IMR-90 (cell line): ENCODE measurements at regions not wholly inside any gene's neighbourhood (a gene's known extent, or its start where the extent isn't known, plus 50 kb on each side); places are given as distances from the start of the nearest gene placed in this dataset.

Experiments
- ATAC-seq: fragments of 200-7000 bp; cut with Tn5 transposase; 2 replicates; pipeline ENCODE4 v1.9.1; 2020; ENCODE audit warnings: low read depth, mild to moderate bottlenecking, moderate library complexity
- BruUV-seq: library from RNA; stranded (reverse); fragments of 400-500 nt; replicated peaks from 2 replicates; lab custom pipeline; 2021; lab: Mats Ljungman, UMichigan
- CTCF ChIA-PET: fragments of 300-600 bp; formaldehyde crosslinking; extraction: SDS; loops from one replicate; lab custom pipeline; 2021; ENCODE audit warnings: antibody characterized with exemption; lab: Yijun Ruan, JAX
- POLR2A ChIA-PET: fragments of 300-600 bp; sonication (Branson Sonifier 250); formaldehyde crosslinking; loops from one replicate; lab custom pipeline; 2022; ENCODE audit warnings: antibody characterized with exemption; ENCODE audit not compliant: unreplicated experiment; lab: Charles Lee
- DNase-seq: peaks from one replicate; pipeline ENCODE4 v3.0.0; 2013
- H2AFZ ChIP-seq: replicated peaks from 2 replicates; pipeline ENCODE3; 2013; ENCODE audit warnings: low read length, mild to moderate bottlenecking; ENCODE audit not compliant: poor library complexity
- H2AK5ac ChIP-seq: 2 replicates; pipeline ENCODE4 v1.6.1; 2013; ENCODE audit warnings: low read depth, low read length, inconsistent platforms
- H2AK9ac ChIP-seq: replicated peaks from 2 replicates; pipeline ENCODE3; 2013; ENCODE audit warnings: mild to moderate bottlenecking, low read depth, low read length, moderate library complexity; ENCODE audit not compliant: poor library complexity
- H2BK120ac ChIP-seq: 2 replicates; pipeline ENCODE4 v1.6.1; 2013; ENCODE audit warnings: low read depth, low read length, inconsistent platforms
- H2BK15ac ChIP-seq: 3 replicates; pipeline ENCODE4 v1.6.1; 2013; ENCODE audit warnings: low read depth, low read length, inconsistent platforms
- H2BK20ac ChIP-seq: 2 replicates; pipeline ENCODE4 v1.6.1; 2013; ENCODE audit warnings: low read depth, mild to moderate bottlenecking, inconsistent platforms, low read length, moderate library complexity
- H2BK5ac ChIP-seq: 2 replicates; pipeline ENCODE4 v1.6.1; 2013; ENCODE audit warnings: mild to moderate bottlenecking, low read depth, low read length, inconsistent platforms; ENCODE audit not compliant: poor library complexity, severe bottlenecking
- H3K14ac ChIP-seq: replicated peaks from 2 replicates; pipeline ENCODE4 v1.6.1; 2013; ENCODE audit warnings: low read depth, low read length, inconsistent platforms
- H3K18ac ChIP-seq: 2 replicates; pipeline ENCODE4 v1.6.1; 2013; ENCODE audit warnings: low read depth, low read length, control low read depth
- H3K23ac ChIP-seq: 2 replicates; pipeline ENCODE4 v1.6.1; 2013; ENCODE audit warnings: low read depth, low read length, inconsistent platforms
- H3K27ac ChIP-seq: 2 replicates; pipeline ENCODE4 v1.5.1; 2013; ENCODE audit warnings: mild to moderate bottlenecking, control low read depth, low read length; ENCODE audit not compliant: insufficient read depth
- H3K27me3 ChIP-seq: 2 replicates; pipeline ENCODE4 v1.6.1; 2013; ENCODE audit warnings: low read length; ENCODE audit not compliant: control insufficient read depth, insufficient read depth
- H3K36me3 ChIP-seq: 2 replicates; pipeline ENCODE4 v1.6.1; 2013; ENCODE audit warnings: low read length, mixed read lengths; ENCODE audit not compliant: control insufficient read depth, insufficient read depth
- H3K4ac ChIP-seq: 2 replicates; pipeline ENCODE4 v1.6.1; 2013; ENCODE audit warnings: low read depth, low read length, inconsistent platforms
- H3K4me1 ChIP-seq: 2 replicates; pipeline ENCODE4 v1.6.1; 2013; ENCODE audit warnings: low read length, mixed read lengths; ENCODE audit not compliant: control insufficient read depth, insufficient read depth
- H3K4me2 ChIP-seq: 2 replicates; pipeline ENCODE4 v1.6.1; 2013; ENCODE audit warnings: low read depth, mild to moderate bottlenecking, control low read depth, low read length, moderate library complexity
- H3K4me3 ChIP-seq: 2 replicates; pipeline ENCODE4 v1.5.1; 2013; ENCODE audit warnings: low read depth, mild to moderate bottlenecking, control low read depth, low read length, moderate library complexity; ENCODE audit not compliant: insufficient read depth
- H3K56ac ChIP-seq: 2 replicates; pipeline ENCODE4 v1.6.1; 2013; ENCODE audit warnings: low read length, inconsistent platforms; ENCODE audit not compliant: insufficient read depth; ENCODE audit errors: extremely low read depth
- H3K79me1 ChIP-seq, 2 experiments: 2 replicates each; pipeline ENCODE4 v1.6.1; 2013; ENCODE audit warnings: low read length in 2 of 2, inconsistent platforms in 1 of 2, low read depth in 1 of 2
- H3K9ac ChIP-seq: 2 replicates; pipeline ENCODE4 v1.6.1; 2013; ENCODE audit warnings: low read depth, low read length, control low read depth
- H3K9me1 ChIP-seq: 2 replicates; pipeline ENCODE4 v1.6.1; 2013; ENCODE audit warnings: low read length, inconsistent platforms; ENCODE audit not compliant: insufficient read depth
- H3K9me3 ChIP-seq: 2 replicates; pipeline ENCODE4 v1.6.1; 2013; ENCODE audit warnings: low read length; ENCODE audit not compliant: control insufficient read depth, insufficient read depth
- H4K20me1 ChIP-seq: 2 replicates; pipeline ENCODE4 v1.6.1; 2013; ENCODE audit warnings: low read length, inconsistent platforms; ENCODE audit not compliant: insufficient read depth
- H4K5ac ChIP-seq: 2 replicates; pipeline ENCODE4 v1.6.1; 2013; ENCODE audit warnings: mild to moderate bottlenecking, low read depth, low read length, control low read depth
- H4K8ac ChIP-seq, 2 experiments: 2 replicates each; pipeline ENCODE4 v1.6.1; 2013; ENCODE audit warnings: low read depth in 2 of 2, low read length in 2 of 2, control low read depth in 1 of 2, inconsistent platforms in 1 of 2
- H4K91ac ChIP-seq: 2 replicates; pipeline ENCODE4 v1.6.1; 2013; ENCODE audit warnings: low read depth, low read length, inconsistent platforms; ENCODE audit not compliant: insufficient read depth
- CEBPB ChIP-seq: IDR thresholded peaks from 2 replicates; pipeline ENCODE4 v1.6.1; 2012; ENCODE audit warnings: low read depth, low read length, improper control_type of control experiment
- CHD1 ChIP-seq: IDR thresholded peaks from 2 replicates; pipeline ENCODE4 v1.6.1; 2012; ENCODE audit warnings: low read depth, low read length, improper control_type of control experiment
- FOS ChIP-seq: fragments of 150-350 bp; IDR thresholded peaks from 2 replicates; pipeline ENCODE4 v1.6.1; 2016; ENCODE audit warnings: low read depth, low read length
- MAFK ChIP-seq: IDR thresholded peaks from 2 replicates; pipeline ENCODE4 v1.6.1; 2012; ENCODE audit warnings: low read depth, low read length, improper control_type of control experiment
- MAZ ChIP-seq: IDR thresholded peaks from 2 replicates; pipeline ENCODE4 v1.6.1; 2012; ENCODE audit warnings: low read depth, mild to moderate bottlenecking, low read length, improper control_type of control experiment, moderate library complexity, borderline replicate concordance
- MXI1 ChIP-seq: IDR thresholded peaks from 2 replicates; pipeline ENCODE4 v1.6.1; 2012; ENCODE audit warnings: low read depth, mild to moderate bottlenecking, low read length, moderate library complexity, borderline replicate concordance
- NFE2L2 ChIP-seq: fragments of 150-350 bp; IDR thresholded peaks from 2 replicates; pipeline ENCODE4 v1.6.1; 2016; ENCODE audit warnings: low read depth, mild to moderate bottlenecking, low read length
- POLR2A ChIP-seq: IDR thresholded peaks from 2 replicates; pipeline ENCODE4 v1.6.1; 2012; ENCODE audit warnings: mild to moderate bottlenecking, low read depth, low read length
- RAD21 ChIP-seq: IDR thresholded peaks from 2 replicates; pipeline ENCODE4 v1.6.1; 2012; ENCODE audit warnings: low read length, improper control_type of control experiment
- RCOR1 ChIP-seq: IDR thresholded peaks from 2 replicates; pipeline ENCODE4 v1.6.1; 2012; ENCODE audit warnings: mild to moderate bottlenecking, low read length, improper control_type of control experiment; ENCODE audit not compliant: insufficient replicate concordance
- RFX5 ChIP-seq: IDR thresholded peaks from 2 replicates; pipeline ENCODE4 v1.8.0; 2012; ENCODE audit warnings: low read depth, mild to moderate bottlenecking, low read length, moderate library complexity
- SMC3 ChIP-seq: fragments of 150-350 bp; IDR thresholded peaks from 2 replicates; pipeline ENCODE4 v1.6.1; 2016; ENCODE audit warnings: low read depth, mild to moderate bottlenecking, antibody characterized with exemption, low read length, moderate library complexity
- WGBS, 2 experiments: methylation state at CpG; one replicate each; pipeline versions ENCODE4 v1.1.5 to v1.1.7; 2013; ENCODE audit warnings: missing lambda C conversion rate in 2 of 2; ENCODE audit not compliant: insufficient read length in 1 of 2; ENCODE audit errors: extremely low coverage in 2 of 2; 5-methylcytosine and 5-hydroxymethylcytosine counted together
- dilution Hi-C: fragments of 300-500 bp; cut with HindIII; formaldehyde crosslinking; loops from one replicate; pipeline ENCODE4 v1.14.3; 2018; ENCODE audit warnings: low sequenced_read_pairs; ENCODE audit not compliant: unreplicated experiment
- in situ Hi-C: fragments of 300-500 bp; cut with MboI; formaldehyde crosslinking; loops from 3 replicates; pipeline ENCODE4 v1.14.3; 2019; ENCODE audit warnings: low sequenced_read_pairs, inconsistent platforms, mixed read lengths
- intact Hi-C: fragments of 100-400 bp; cut with micrococcal nuclease; formaldehyde crosslinking; loops from 2 replicates; pipeline ENCODE4 v1.10.0; 2022
- TF ChIP-seq, protein P1 (sequence below): fragments of 150-350 bp; IDR thresholded peaks from 2 replicates; pipeline ENCODE4 v1.6.1; 2016; ENCODE audit warnings: low read depth, mild to moderate bottlenecking, low read length, moderate library complexity, borderline replicate concordance
- TF ChIP-seq, protein P2 (sequence below): fragments of 150-350 bp; IDR thresholded peaks from 2 replicates; pipeline ENCODE4 v1.6.1; 2017; ENCODE audit warnings: mild to moderate bottlenecking, antibody characterized with exemption, low read length, low read depth

DNA sequence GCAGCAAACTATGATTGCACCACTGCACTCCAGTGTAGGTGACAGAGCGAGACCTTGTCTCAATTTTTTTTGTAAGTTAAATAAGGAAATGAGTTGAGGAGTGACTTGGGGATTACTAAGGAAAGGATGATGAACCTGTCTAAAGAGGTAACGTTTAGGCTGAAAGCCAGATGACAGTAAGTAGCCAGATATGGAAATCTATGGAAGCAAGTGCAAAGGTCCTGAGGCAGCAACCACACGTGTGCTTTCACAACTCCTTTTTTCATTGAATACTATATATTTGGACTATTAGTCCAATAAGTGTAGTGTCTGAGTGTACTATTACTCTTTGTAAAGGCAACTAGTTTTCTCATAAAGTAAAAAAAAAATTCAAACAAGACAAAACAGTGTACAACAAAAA lies 147.4 kb downstream of the CD24 start:
- Histone ChIP-seq H3K4ac (no peak overlapping the region), H2BK20ac (no peak overlapping the region), H3K4me1 (no peaks in the 10 kb centered on the region), H4K5ac (no peak overlapping the region), H2BK5ac (no peak overlapping the region), H3K9me1 (no peaks in the 10 kb centered on the region), H2AFZ (no peak overlapping the region), H3K4me2 (no peak overlapping the region), H3K27ac (no peak overlapping the region), H3K9me3 (no peaks in the 10 kb centered on the region), H3K4me3 (no peak overlapping the region), H3K79me1 (no peaks in the 10 kb centered on the region), H3K9ac (no peak overlapping the region), H2BK15ac (no peak overlapping the region), H3K23ac (no peak overlapping the region), H3K27me3 (no peaks in the 10 kb centered on the region; the same call in 1 of the 2 replicates), H3K36me3 (no peaks in the 10 kb centered on the region), H3K18ac (no peak overlapping the region), H4K20me1 (no peaks in the 10 kb centered on the region), H2AK9ac (no peak overlapping the region), H2BK120ac (no peak overlapping the region), H2AK5ac (no peak overlapping the region), H4K8ac (no peak overlapping the region), H3K14ac (no peak overlapping the region), H4K91ac (no peak overlapping the region), H3K56ac (no peak overlapping the region)
- TF ChIP-seq, protein P1, sequence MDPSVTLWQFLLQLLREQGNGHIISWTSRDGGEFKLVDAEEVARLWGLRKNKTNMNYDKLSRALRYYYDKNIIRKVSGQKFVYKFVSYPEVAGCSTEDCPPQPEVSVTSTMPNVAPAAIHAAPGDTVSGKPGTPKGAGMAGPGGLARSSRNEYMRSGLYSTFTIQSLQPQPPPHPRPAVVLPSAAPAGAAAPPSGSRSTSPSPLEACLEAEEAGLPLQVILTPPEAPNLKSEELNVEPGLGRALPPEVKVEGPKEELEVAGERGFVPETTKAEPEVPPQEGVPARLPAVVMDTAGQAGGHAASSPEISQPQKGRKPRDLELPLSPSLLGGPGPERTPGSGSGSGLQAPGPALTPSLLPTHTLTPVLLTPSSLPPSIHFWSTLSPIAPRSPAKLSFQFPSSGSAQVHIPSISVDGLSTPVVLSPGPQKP: no peak
- no peak for TF ChIP-seq RFX5
- TF ChIP-seq POLR2A: no peak
- TF ChIP-seq FOS: no peak
- TF ChIP-seq MXI1: no peak
- TF ChIP-seq, protein P2, sequence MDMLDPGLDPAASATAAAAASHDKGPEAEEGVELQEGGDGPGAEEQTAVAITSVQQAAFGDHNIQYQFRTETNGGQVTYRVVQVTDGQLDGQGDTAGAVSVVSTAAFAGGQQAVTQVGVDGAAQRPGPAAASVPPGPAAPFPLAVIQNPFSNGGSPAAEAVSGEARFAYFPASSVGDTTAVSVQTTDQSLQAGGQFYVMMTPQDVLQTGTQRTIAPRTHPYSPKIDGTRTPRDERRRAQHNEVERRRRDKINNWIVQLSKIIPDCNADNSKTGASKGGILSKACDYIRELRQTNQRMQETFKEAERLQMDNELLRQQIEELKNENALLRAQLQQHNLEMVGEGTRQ: no peak
- no peak for TF ChIP-seq SMC3
- no peak for TF ChIP-seq RCOR1
- no peak for TF ChIP-seq CEBPB
- no peak for TF ChIP-seq MAFK
- TF ChIP-seq MAZ: no peak
- no peak for TF ChIP-seq NFE2L2
- no peak for TF ChIP-seq RAD21
- no peak for TF ChIP-seq CHD1
- CTCF ChIA-PET: no interaction called here
- dilution Hi-C loops: no loop called here
- ATAC-seq (no peak), DNase-seq (no peak)
- intact Hi-C loops: no loop called here
- POLR2A ChIA-PET: no interaction called here
- WGBS, 2 experiments: no CpG with 5 or more reads among the region's 3 CpGs
- in situ Hi-C loops: no loop called here
- no TSS peak for BruUV-seq
